Uterus (tissue), 2 donors: ENCODE measurements at regions not wholly inside any gene's neighbourhood (a gene's known extent, or its start where the extent isn't known, plus 50 kb on each side); places are given as distances from the start of the nearest gene placed in this dataset.

Source experiments
- POLR2A ChIP-seq, 2 donors: fragments of 450-650 bp; IDR thresholded peaks; one replicate each; pipeline ENCODE4 v1.6.1; 2016; ENCODE audit warnings: antibody characterized with exemption in 2 of 2, mild to moderate bottlenecking in 1 of 2, moderate library complexity in 1 of 2
- TF ChIP-seq, protein P1 (sequence below), 4 experiments: fragments of 200-600 bp in 2 of 4; fragments of 450-650 bp in 2 of 4; sonication (generic) in 2 of 4; IDR thresholded peaks; one replicate each; pipeline ENCODE4 v1.5.1; 2016 to 2019; ENCODE audit warnings: antibody characterized with exemption in 4 of 4, mild to moderate bottlenecking in 2 of 4, moderate library complexity in 1 of 4

GRCh38 chr5:116853992-116854391 is 279.4 kb upstream of the SEMA6A start:
- TF ChIP-seq, protein P1, sequence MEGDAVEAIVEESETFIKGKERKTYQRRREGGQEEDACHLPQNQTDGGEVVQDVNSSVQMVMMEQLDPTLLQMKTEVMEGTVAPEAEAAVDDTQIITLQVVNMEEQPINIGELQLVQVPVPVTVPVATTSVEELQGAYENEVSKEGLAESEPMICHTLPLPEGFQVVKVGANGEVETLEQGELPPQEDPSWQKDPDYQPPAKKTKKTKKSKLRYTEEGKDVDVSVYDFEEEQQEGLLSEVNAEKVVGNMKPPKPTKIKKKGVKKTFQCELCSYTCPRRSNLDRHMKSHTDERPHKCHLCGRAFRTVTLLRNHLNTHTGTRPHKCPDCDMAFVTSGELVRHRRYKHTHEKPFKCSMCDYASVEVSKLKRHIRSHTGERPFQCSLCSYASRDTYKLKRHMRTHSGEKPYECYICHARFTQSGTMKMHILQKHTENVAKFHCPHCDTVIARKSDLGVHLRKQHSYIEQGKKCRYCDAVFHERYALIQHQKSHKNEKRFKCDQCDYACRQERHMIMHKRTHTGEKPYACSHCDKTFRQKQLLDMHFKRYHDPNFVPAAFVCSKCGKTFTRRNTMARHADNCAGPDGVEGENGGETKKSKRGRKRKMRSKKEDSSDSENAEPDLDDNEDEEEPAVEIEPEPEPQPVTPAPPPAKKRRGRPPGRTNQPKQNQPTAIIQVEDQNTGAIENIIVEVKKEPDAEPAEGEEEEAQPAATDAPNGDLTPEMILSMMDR (IDR thresholded peaks at IDR 0.05), result no peak
- no peak for TF ChIP-seq POLR2A (IDR thresholded peaks at IDR 0.05)
